ENCODE measurements at regions not wholly inside any gene's neighbourhood (a gene's known extent, or its start where the extent isn't known, plus 50 kb on each side); places are given as distances from the start of the nearest gene placed in this dataset.
A peak's percentile ranks its signal among the peaks of the same experiment; 100 is the strongest.

GRCh38 chr9:23483566-23483965 is 342.5 kb downstream of the ELAVL2 start:
- Histone ChIP-seq H3K4ac (ENCODE audit: low read length) (no peak overlapping the region), H2BK15ac (ENCODE audit: low read length) (no peak overlapping the region), H3K9ac (ENCODE audit: low read depth, low read length, poor library complexity) (no peak overlapping the region), H3K18ac (ENCODE audit: low read length) (no peak overlapping the region), H2BK12ac (ENCODE audit: low read length) (no peak overlapping the region), H4K91ac (ENCODE audit: low read depth, low read length, poor library complexity) (no peak overlapping the region), H3K4me2 (ENCODE audit: insufficient read depth, low read length, poor library complexity, severe bottlenecking) (no peak overlapping the region), H2AK5ac (ENCODE audit: low read depth, low read length) (no peak overlapping the region), H3K36me3 (replicated peaks in 1 of 2; ENCODE audit: control insufficient read depth in 2 of 2, insufficient read depth in 2 of 2, low read length in 2 of 2) (no peaks in the 10 kb centered on the region), H3K9me3 (replicated peaks in 1 of 2; ENCODE audit: control insufficient read depth in 2 of 2, insufficient read depth in 1 of 2, low read depth in 1 of 2, low read length in 2 of 2) (no peaks in the 10 kb centered on the region), H3K27me3 (ENCODE audit: control insufficient read depth in 3 of 3, insufficient read depth in 3 of 3, low read depth in 1 of 3, low read length in 3 of 3) (no peaks in the 10 kb centered on the region), H3K23ac (ENCODE audit: low read depth, low read length, poor library complexity) (no peak overlapping the region), H3K27ac (replicated peaks; ENCODE audit: low read length) (no peak overlapping the region), H2BK120ac (ENCODE audit: low read depth, low read length) (no peak overlapping the region), H3K14ac (ENCODE audit: low read length) (no peak overlapping the region), H3K4me1 (ENCODE audit: control insufficient read depth in 2 of 2, insufficient read depth in 1 of 2, low read depth in 1 of 2, low read length in 2 of 2) (no peaks in the 10 kb centered on the region), H2BK5ac (ENCODE audit: low read length) (no peak overlapping the region), H2AFZ (ENCODE audit: low read length) (no peak overlapping the region), H4K8ac (ENCODE audit: low read depth, low read length) (no peak overlapping the region), H3K4me3 (ENCODE audit: low read length in 2 of 2) (no peak overlapping the region), H3K79me1 (ENCODE audit: low read depth, low read length) (no peaks in the 10 kb centered on the region)
- DNase-seq (ENCODE audit: low spot score) = no peak
- no CpG with 5 or more reads among the region's 1 CpG for WGBS, 2 donors (ENCODE audit: extremely low coverage in 2 of 2, insufficient read length in 2 of 2, insufficient replicate concordance in 1 of 2)

DNA sequence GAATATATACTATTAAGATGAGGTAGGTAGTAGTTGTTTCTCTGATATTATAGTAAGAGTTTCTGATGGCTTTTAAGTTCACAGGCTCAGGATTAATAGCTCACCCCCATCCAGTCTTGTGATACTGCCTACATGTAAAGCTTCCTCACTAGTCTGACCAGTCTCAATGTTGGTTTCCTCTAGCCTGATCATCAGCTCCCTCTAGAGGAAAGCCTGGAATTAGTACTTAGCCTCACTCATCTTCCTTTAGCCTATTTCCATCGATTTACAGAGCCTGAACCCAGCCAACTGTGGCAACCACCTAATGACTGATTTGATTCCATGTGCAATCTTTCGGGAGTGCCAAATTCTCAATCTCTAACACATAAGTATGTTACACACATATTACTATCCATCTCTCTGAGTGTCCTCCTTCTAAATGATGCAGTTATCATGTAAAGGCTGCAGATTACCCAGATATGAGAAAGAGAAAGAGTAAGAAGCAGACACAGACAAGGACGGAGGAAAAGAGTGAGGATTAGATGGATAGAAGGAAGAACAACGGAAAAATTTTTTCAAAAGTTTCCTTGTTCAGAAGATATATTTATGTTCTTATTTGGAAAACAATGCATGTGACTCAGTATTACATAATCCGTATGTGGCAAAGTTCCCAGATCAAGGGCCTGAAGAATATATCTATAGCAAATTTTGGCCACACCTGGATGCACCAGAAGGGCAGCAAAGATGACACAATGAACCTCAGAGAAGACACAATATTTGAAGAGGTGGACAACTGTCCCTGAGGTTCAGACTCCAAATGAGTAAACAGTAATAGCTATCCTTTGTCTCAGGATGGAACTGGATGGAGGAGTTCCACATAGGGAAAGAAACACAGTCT is 333.7 kb downstream of the ELAVL2 start:
- no peak overlapping the region for H4K8ac ChIP-seq (ENCODE audit: low read depth, low read length)
- H3K9ac ChIP-seq (ENCODE audit: low read depth, low read length, poor library complexity) = no peak overlapping the region
- no peaks in the 10 kb centered on the region for H3K27me3 ChIP-seq (ENCODE audit: control insufficient read depth in 3 of 3, insufficient read depth in 3 of 3, low read depth in 1 of 3, low read length in 3 of 3)
- no peaks in the 10 kb centered on the region for H3K4me1 ChIP-seq (ENCODE audit: control insufficient read depth in 2 of 2, insufficient read depth in 1 of 2, low read depth in 1 of 2, low read length in 2 of 2)
- no peak overlapping the region for H2AFZ ChIP-seq (ENCODE audit: low read length)
- H3K14ac ChIP-seq (ENCODE audit: low read length) = no peak overlapping the region
- no CpG with 5 or more reads among the region's 5 CpGs for WGBS, 2 donors (ENCODE audit: extremely low coverage in 2 of 2, insufficient read length in 2 of 2, insufficient replicate concordance in 1 of 2)
- H3K4me3 ChIP-seq (ENCODE audit: low read length in 2 of 2) = no peak overlapping the region
- no peak overlapping the region for H2AK5ac ChIP-seq (ENCODE audit: low read depth, low read length)
- H3K9me3 ChIP-seq (replicated peaks in 1 of 2; ENCODE audit: control insufficient read depth in 2 of 2, insufficient read depth in 1 of 2, low read depth in 1 of 2, low read length in 2 of 2) = no peaks in the 10 kb centered on the region
- H3K36me3 ChIP-seq (replicated peaks in 1 of 2; ENCODE audit: control insufficient read depth in 2 of 2, insufficient read depth in 2 of 2, low read length in 2 of 2) = no peaks in the 10 kb centered on the region
- no peak overlapping the region for H3K23ac ChIP-seq (ENCODE audit: low read depth, low read length, poor library complexity)
- H3K18ac ChIP-seq (ENCODE audit: low read length) = no peak overlapping the region
- DNase-seq (ENCODE audit: low spot score) = peak; percentile 38
- no peak overlapping the region for H2BK12ac ChIP-seq (ENCODE audit: low read length)
- H2BK5ac ChIP-seq (ENCODE audit: low read length) = no peak overlapping the region
- H3K4ac ChIP-seq (ENCODE audit: low read length) = no peak overlapping the region
- no peak overlapping the region for H4K91ac ChIP-seq (ENCODE audit: low read depth, low read length, poor library complexity)
- no peak overlapping the region for H3K4me2 ChIP-seq (ENCODE audit: insufficient read depth, low read length, poor library complexity, severe bottlenecking)
- H2BK15ac ChIP-seq (ENCODE audit: low read length) = no peak overlapping the region
- no peak overlapping the region for H2BK120ac ChIP-seq (ENCODE audit: low read depth, low read length)
- no peak overlapping the region for H3K27ac ChIP-seq (replicated peaks; ENCODE audit: low read length)
- H3K79me1 ChIP-seq (ENCODE audit: low read depth, low read length) = no peaks in the 10 kb centered on the region

DNA sequence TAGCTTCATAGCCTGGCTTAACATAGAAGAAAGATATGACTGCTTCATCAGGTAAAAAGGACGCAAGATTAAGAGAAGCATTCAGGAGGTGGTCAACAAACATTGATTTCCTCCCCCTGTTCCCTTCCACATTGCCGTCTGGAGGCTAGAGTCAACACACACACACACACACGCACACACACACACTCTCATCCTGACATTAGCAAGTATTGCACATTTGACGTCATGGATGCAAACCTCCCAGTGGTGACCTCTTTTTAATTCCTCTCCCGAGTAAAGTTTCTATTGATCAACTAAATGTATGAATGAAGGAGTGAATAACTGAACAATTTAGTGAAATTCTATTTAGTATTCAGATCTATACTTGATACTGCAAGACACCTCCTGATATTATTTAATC is 332.8 kb downstream of the ELAVL2 start:
- Histone ChIP-seq H3K9ac (ENCODE audit: low read depth, low read length, poor library complexity) (no peak overlapping the region), H3K36me3 (replicated peaks in 1 of 2; ENCODE audit: control insufficient read depth in 2 of 2, insufficient read depth in 2 of 2, low read length in 2 of 2) (no peaks in the 10 kb centered on the region), H3K4me2 (ENCODE audit: insufficient read depth, low read length, poor library complexity, severe bottlenecking) (no peak overlapping the region), H2BK5ac (ENCODE audit: low read length) (no peak overlapping the region), H3K23ac (ENCODE audit: low read depth, low read length, poor library complexity) (no peak overlapping the region), H3K79me1 (ENCODE audit: low read depth, low read length) (no peaks in the 10 kb centered on the region), H2BK12ac (ENCODE audit: low read length) (no peak overlapping the region), H3K4me1 (ENCODE audit: control insufficient read depth in 2 of 2, insufficient read depth in 1 of 2, low read depth in 1 of 2, low read length in 2 of 2) (no peaks in the 10 kb centered on the region), H3K27me3 (ENCODE audit: control insufficient read depth in 3 of 3, insufficient read depth in 3 of 3, low read depth in 1 of 3, low read length in 3 of 3) (no peaks in the 10 kb centered on the region), H2BK15ac (ENCODE audit: low read length) (no peak overlapping the region), H2AFZ (ENCODE audit: low read length) (no peak overlapping the region), H3K4ac (ENCODE audit: low read length) (no peak overlapping the region), H2AK5ac (ENCODE audit: low read depth, low read length) (no peak overlapping the region), H2BK120ac (ENCODE audit: low read depth, low read length) (no peak overlapping the region), H4K91ac (ENCODE audit: low read depth, low read length, poor library complexity) (no peak overlapping the region), H4K8ac (ENCODE audit: low read depth, low read length) (no peak overlapping the region), H3K14ac (ENCODE audit: low read length) (no peak overlapping the region), H3K4me3 (ENCODE audit: low read length in 2 of 2) (no peak overlapping the region), H3K27ac (replicated peaks; ENCODE audit: low read length) (no peak overlapping the region), H3K9me3 (replicated peaks in 1 of 2; ENCODE audit: control insufficient read depth in 2 of 2, insufficient read depth in 1 of 2, low read depth in 1 of 2, low read length in 2 of 2) (no peaks in the 10 kb centered on the region), H3K18ac (ENCODE audit: low read length) (no peak overlapping the region)
- no CpG with 5 or more reads among the region's 5 CpGs for WGBS, 2 donors (ENCODE audit: extremely low coverage in 2 of 2, insufficient read length in 2 of 2, insufficient replicate concordance in 1 of 2)
- DNase-seq (ENCODE audit: low spot score) = no peak

DNA sequence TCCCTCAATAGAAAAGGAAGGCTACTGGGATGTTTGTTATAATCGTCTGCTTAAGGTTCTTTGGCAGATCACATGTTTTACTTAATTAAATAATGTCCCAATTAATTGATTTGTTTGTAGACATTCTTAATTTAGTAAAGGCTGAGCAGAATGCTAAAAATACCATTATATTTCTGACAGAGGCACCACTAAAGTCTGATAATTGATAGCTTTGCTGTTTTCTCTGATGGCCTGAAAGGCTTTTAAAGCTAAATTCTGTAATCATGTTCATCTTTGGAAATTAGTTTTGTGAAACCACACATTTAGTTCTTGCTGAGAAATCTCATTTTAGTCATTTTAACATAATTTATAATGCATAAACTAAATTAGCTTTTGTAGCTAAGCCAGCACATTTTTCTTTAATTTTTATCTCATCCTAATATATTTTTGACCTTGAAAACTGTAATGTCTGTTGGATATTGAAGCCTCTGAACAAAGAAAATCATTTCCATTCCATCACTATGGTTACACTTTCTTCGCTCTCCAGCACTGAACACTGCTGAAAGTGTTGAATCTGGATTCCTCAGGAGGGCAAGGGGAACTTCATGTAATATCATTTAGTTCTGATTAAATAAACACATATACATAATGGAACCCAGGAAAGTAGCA is 329.4 kb downstream of the ELAVL2 start:
- no peak overlapping the region for H3K4me2 ChIP-seq (ENCODE audit: insufficient read depth, low read length, poor library complexity, severe bottlenecking)
- no peak overlapping the region for H3K23ac ChIP-seq (ENCODE audit: low read depth, low read length, poor library complexity)
- no peaks in the 10 kb centered on the region for H3K27me3 ChIP-seq (ENCODE audit: control insufficient read depth in 3 of 3, insufficient read depth in 3 of 3, low read depth in 1 of 3, low read length in 3 of 3)
- no peak for DNase-seq (ENCODE audit: low spot score)
- no peak overlapping the region for H2BK15ac ChIP-seq (ENCODE audit: low read length)
- no peak overlapping the region for H3K4me3 ChIP-seq (ENCODE audit: low read length in 2 of 2)
- no peak overlapping the region for H4K8ac ChIP-seq (ENCODE audit: low read depth, low read length)
- no peaks in the 10 kb centered on the region for H3K79me1 ChIP-seq (ENCODE audit: low read depth, low read length)
- no peak overlapping the region for H4K91ac ChIP-seq (ENCODE audit: low read depth, low read length, poor library complexity)
- H3K36me3 ChIP-seq (replicated peaks in 1 of 2; ENCODE audit: control insufficient read depth in 2 of 2, insufficient read depth in 2 of 2, low read length in 2 of 2) = no peaks in the 10 kb centered on the region
- no peak overlapping the region for H2AK5ac ChIP-seq (ENCODE audit: low read depth, low read length)
- H3K14ac ChIP-seq (ENCODE audit: low read length) = no peak overlapping the region
- no peak overlapping the region for H3K9ac ChIP-seq (ENCODE audit: low read depth, low read length, poor library complexity)
- no peak overlapping the region for H3K27ac ChIP-seq (replicated peaks; ENCODE audit: low read length)
- H2AFZ ChIP-seq (ENCODE audit: low read length) = no peak overlapping the region
- no peak overlapping the region for H3K18ac ChIP-seq (ENCODE audit: low read length)
- no peak overlapping the region for H2BK12ac ChIP-seq (ENCODE audit: low read length)
- no peaks in the 10 kb centered on the region for H3K9me3 ChIP-seq (replicated peaks in 1 of 2; ENCODE audit: control insufficient read depth in 2 of 2, insufficient read depth in 1 of 2, low read depth in 1 of 2, low read length in 2 of 2)
- no peak overlapping the region for H3K4ac ChIP-seq (ENCODE audit: low read length)
- no CpG with 5 or more reads among the region's 2 CpGs for WGBS, 2 donors (ENCODE audit: extremely low coverage in 2 of 2, insufficient read length in 2 of 2, insufficient replicate concordance in 1 of 2)
- no peak overlapping the region for H2BK120ac ChIP-seq (ENCODE audit: low read depth, low read length)
- no peak overlapping the region for H2BK5ac ChIP-seq (ENCODE audit: low read length)
- H3K4me1 ChIP-seq (ENCODE audit: control insufficient read depth in 2 of 2, insufficient read depth in 1 of 2, low read depth in 1 of 2, low read length in 2 of 2) = no peaks in the 10 kb centered on the region
